IPS-20b (cell line): ENCODE measurements at regions not wholly inside any gene's neighbourhood (a gene's known extent, or its start where the extent isn't known, plus 50 kb on each side); places are given as distances from the start of the nearest gene placed in this dataset.

Source experiments
- H3K27ac ChIP-seq: one replicate; pipeline ENCODE4 v1.5.1; 2013; ENCODE audit warnings: low read length
- H3K27me3 ChIP-seq: 2 replicates; pipeline ENCODE4 v1.6.1; 2013; ENCODE audit warnings: mild to moderate bottlenecking, low read length, inconsistent platforms; ENCODE audit not compliant: insufficient read depth
- H3K36me3 ChIP-seq: 2 replicates; pipeline ENCODE4 v1.6.1; 2013; ENCODE audit warnings: low read depth, mild to moderate bottlenecking, inconsistent platforms, low read length, moderate library complexity; ENCODE audit not compliant: insufficient read depth
- H3K4me1 ChIP-seq: 2 replicates; pipeline ENCODE4 v1.6.1; 2013; ENCODE audit warnings: mild to moderate bottlenecking, control low read depth, inconsistent platforms, low read length, moderate library complexity; ENCODE audit not compliant: insufficient read depth
- H3K4me3 ChIP-seq: 2 replicates; pipeline ENCODE4 v1.5.1; 2013; ENCODE audit warnings: mild to moderate bottlenecking, low read length, inconsistent platforms
- H3K9ac ChIP-seq: 2 replicates; pipeline ENCODE4 v1.6.1; 2013; ENCODE audit warnings: low read depth, mild to moderate bottlenecking, inconsistent platforms, low read length, moderate library complexity
- H3K9me3 ChIP-seq: 2 replicates; pipeline ENCODE4 v1.6.1; 2013; ENCODE audit warnings: mild to moderate bottlenecking, low read depth, low read length, inconsistent platforms; ENCODE audit not compliant: insufficient read depth

- Histone ChIP-seq H3K4me3 (no peak overlapping the region), H3K36me3 (no peaks in the 10 kb centered on the region), H3K9me3 (no peaks in the 10 kb centered on the region), H3K4me1 (peaks cover 24% of the 10 kb centered on the region; the same call in 1 of the 2 replicates), H3K27ac (no peak overlapping the region), H3K27me3 (no peaks in the 10 kb centered on the region), H3K9ac (no peak overlapping the region)
These were observed 204.4 kb upstream of the MEX3C start for GRCh38 chr18:51401912-51402311.

- no peaks in the 10 kb centered on the region for H3K9me3 ChIP-seq
- no peak overlapping the region for H3K27ac ChIP-seq
- H3K4me1 ChIP-seq, result peaks cover 24% of the 10 kb centered on the region; the same call in 1 of the 2 replicates
- H3K9ac ChIP-seq, result no peak overlapping the region
- no peak overlapping the region for H3K4me3 ChIP-seq
- H3K27me3 ChIP-seq, result no peaks in the 10 kb centered on the region
- no peaks in the 10 kb centered on the region for H3K36me3 ChIP-seq
These were observed 207.1 kb upstream of the MEX3C start for GRCh38 chr18:51404620-51405019.

DNA sequence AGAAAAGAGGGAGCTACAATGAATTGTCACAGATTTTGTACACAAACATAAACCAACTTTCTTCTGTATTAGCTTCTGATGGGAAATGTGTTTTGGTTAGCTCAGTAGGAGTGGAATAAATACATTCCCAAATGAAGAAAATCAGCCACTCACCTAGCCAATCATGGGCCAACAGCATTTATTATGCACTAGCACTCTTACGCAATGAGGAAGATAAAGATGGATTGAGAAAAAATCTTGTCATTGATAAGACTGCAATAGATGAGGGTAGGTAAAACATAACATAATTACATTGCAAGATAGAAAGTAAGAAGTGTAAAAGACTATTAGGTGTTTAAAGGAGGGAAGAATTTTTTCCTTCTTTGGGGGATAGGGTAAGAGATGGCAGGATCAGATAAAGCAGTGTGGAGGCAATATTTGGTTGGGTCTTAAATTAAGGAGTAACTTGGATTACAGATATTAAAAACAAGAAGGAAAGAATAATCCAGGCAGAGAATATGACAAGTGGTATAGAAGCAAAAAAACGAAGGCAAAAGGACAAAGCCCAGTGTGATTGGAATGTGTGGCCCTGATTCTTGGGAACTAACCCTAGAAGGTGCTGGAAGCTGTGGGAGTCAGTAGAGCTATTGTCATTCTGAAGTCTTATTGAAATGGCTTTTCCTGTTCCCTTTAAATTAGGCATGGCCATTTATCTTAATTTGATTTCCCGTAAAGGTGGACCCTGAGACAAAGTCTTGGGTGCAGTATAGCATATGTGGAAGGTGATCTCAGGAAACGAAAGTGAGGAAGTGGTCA is 208.4 kb upstream of the MEX3C start:
- no peak overlapping the region for H3K4me3 ChIP-seq
- H3K9ac ChIP-seq, result no peak overlapping the region
- no peaks in the 10 kb centered on the region for H3K9me3 ChIP-seq
- no peaks in the 10 kb centered on the region for H3K27me3 ChIP-seq
- peaks cover 24% of the 10 kb centered on the region; the same call in 1 of the 2 replicates for H3K4me1 ChIP-seq
- H3K27ac ChIP-seq, result no peak overlapping the region
- no peaks in the 10 kb centered on the region for H3K36me3 ChIP-seq

GRCh38 chr18:51417643-51418483 is 220.4 kb upstream of the MEX3C start:
- Histone ChIP-seq H3K36me3 (no peaks in the 10 kb centered on the region), H3K4me1 (peaks cover 29% of the 10 kb centered on the region), H3K9ac (peak overlapping the region; percentile 63; the same call in 1 of the 2 replicates), H3K27me3 (no peaks in the 10 kb centered on the region), H3K9me3 (no peaks in the 10 kb centered on the region), H3K27ac (peak overlapping the region; percentile 70), H3K4me3 (peak overlapping the region; percentile 15; the same call in 1 of the 2 replicates)

DNA sequence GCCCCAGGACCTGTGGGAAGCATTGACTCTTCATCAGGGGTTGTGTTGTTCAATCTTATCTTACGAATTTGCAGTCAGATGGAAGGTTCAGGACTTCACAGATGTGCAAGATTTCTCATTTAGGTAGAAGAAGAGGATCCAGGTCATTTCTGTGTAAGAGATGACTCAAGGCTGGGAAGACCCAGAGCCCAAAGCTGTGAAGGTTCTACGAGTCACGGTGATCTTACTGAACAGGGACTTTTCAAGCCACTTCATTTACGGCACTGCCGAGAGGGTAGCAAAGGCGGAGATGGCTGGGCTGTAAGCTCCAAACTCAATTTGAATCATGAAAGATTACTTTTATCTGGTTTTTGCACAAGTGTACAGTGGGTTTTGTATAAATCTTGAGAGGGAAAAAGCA is 228.0 kb upstream of the MEX3C start:
- Histone ChIP-seq H3K9me3 (no peaks in the 10 kb centered on the region), H3K9ac (no peak overlapping the region)

DNA sequence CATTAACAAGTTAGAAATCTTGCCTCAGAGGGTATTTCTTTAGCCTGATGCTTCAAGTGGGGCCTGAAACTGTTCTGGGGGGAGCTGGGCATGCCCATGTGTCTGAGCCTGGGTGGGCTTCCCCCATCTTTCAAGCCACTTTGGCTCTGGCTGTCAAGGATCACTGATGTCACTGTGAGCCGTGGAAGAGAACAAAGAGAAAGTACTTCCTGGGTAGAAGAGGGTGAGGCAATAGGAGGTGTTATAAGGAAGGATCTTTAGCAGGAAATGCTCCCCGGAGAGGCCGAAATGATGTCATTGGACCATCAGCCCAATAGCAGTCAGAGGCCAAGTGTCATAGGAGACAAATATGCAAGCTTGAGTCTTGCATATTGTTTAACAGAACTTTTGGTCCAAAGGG is 228.4 kb upstream of the MEX3C start:
- Histone ChIP-seq H3K4me1 (peaks cover 10% of the 10 kb centered on the region), H3K4me3 (no peak overlapping the region), H3K36me3 (no peaks in the 10 kb centered on the region), H3K9me3 (no peaks in the 10 kb centered on the region), H3K27me3 (no peaks in the 10 kb centered on the region), H3K27ac (no peak overlapping the region), H3K9ac (no peak overlapping the region)

More for the DNA sequence above, 228.0 kb upstream of the MEX3C start:
- H3K27me3 ChIP-seq, result no peaks in the 10 kb centered on the region
- H3K4me3 ChIP-seq, result no peak overlapping the region
- H3K27ac ChIP-seq, result no peak overlapping the region
- H3K4me1 ChIP-seq, result peaks cover 14% of the 10 kb centered on the region
- no peaks in the 10 kb centered on the region for H3K36me3 ChIP-seq

GRCh38 chr18:51426996-51427395 is 229.5 kb upstream of the MEX3C start:
- Histone ChIP-seq H3K9ac (no peak overlapping the region; the same call in 1 of the 2 replicates), H3K27me3 (no peaks in the 10 kb centered on the region), H3K4me3 (no peak overlapping the region), H3K36me3 (no peaks in the 10 kb centered on the region), H3K4me1 (peaks cover 5% of the 10 kb centered on the region; the same call in 1 of the 2 replicates), H3K9me3 (no peaks in the 10 kb centered on the region), H3K27ac (no peak overlapping the region)

- Histone ChIP-seq H3K27me3 (no peaks in the 10 kb centered on the region), H3K4me3 (no peak overlapping the region), H3K9ac (no peak overlapping the region), H3K36me3 (no peaks in the 10 kb centered on the region), H3K27ac (no peak overlapping the region), H3K9me3 (no peaks in the 10 kb centered on the region), H3K4me1 (peaks cover 5% of the 10 kb centered on the region; the same call in 1 of the 2 replicates)
These were observed 232.2 kb upstream of the MEX3C start for GRCh38 chr18:51429644-51430043.

DNA sequence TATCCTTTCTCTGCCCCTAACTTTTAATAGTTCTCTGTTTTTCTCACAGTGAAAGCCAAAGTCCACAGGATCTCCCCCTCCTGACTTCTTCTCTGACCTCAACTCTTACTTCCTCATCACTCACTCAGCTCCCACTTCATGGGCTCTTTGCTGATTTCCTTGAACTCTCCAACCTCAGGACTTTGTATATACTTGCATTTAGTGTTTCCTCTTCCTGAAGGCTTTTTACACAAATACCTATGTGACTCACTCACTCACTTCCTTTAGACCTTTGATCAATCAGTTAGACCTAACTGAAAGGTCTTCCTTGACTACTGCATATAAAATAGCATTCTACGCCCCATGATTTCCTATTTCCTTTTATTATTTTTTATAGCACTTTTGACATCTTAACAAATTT is 233.1 kb upstream of the MEX3C start:
- H3K4me1 ChIP-seq, result peaks cover 5% of the 10 kb centered on the region; the same call in 1 of the 2 replicates
- no peak overlapping the region for H3K4me3 ChIP-seq
- no peaks in the 10 kb centered on the region for H3K9me3 ChIP-seq
- H3K36me3 ChIP-seq, result no peaks in the 10 kb centered on the region
- H3K27ac ChIP-seq, result no peak overlapping the region
- no peak overlapping the region for H3K9ac ChIP-seq
- no peaks in the 10 kb centered on the region for H3K27me3 ChIP-seq

- Histone ChIP-seq H3K4me1 (no peaks in the 10 kb centered on the region), H3K9ac (no peak overlapping the region), H3K4me3 (no peak overlapping the region), H3K36me3 (no peaks in the 10 kb centered on the region), H3K27me3 (no peaks in the 10 kb centered on the region), H3K9me3 (no peaks in the 10 kb centered on the region), H3K27ac (no peak overlapping the region)
These were observed 235.8 kb upstream of the MEX3C start for GRCh38 chr18:51433296-51433695.

DNA sequence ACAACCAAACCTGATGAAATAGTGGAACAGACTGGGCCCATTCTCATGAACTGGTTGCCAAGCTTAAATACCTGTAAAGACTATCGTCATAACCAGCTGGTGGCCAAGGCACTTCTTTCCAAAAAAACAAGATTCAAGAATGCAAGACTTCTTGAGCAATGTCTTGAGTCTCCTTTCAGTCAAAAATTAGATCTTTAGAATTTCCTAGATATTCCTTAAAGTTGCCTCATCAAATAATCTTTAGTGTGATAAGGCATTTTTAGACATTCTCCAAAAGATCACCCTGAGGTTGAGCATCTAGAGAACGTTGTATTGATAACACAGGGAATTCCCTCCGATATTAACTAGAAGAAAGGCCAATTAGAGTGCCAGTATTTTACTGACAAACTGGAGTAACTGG is 236.4 kb upstream of the MEX3C start:
- Histone ChIP-seq H3K36me3 (no peaks in the 10 kb centered on the region), H3K4me3 (no peak overlapping the region), H3K9me3 (no peaks in the 10 kb centered on the region), H3K27ac (no peak overlapping the region), H3K4me1 (no peaks in the 10 kb centered on the region), H3K27me3 (no peaks in the 10 kb centered on the region), H3K9ac (no peak overlapping the region)
